ENCODE measurements at regions not wholly inside any gene's neighbourhood (a gene's known extent, or its start where the extent isn't known, plus 50 kb on each side); places are given as distances from the start of the nearest gene placed in this dataset.
"Not testable (repeated sequence)": the region's sequence is repeated elsewhere in the genome, so short reads cannot be mapped to it uniquely, and the experiment has no call there.

DNA sequence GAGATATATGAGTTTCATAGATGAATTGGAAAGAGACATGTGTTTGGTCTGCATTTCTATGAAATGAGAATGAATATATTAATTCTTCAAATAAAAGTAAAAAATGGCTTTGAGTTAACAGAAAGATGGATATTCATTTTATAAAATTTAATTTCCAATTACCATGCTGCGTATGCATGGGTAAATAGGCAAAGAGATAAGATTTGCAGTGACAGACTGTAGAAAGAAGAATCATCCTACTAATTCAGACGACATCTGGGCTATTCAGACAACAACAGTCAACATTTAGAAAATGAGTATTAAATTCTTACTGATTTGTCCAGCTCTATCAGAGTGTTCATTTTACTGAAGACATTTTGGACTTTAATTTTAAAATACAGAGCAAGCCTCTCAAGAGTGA lies 602.2 kb upstream of the NRSN1 start:
- DNase-seq = no peak

DNA sequence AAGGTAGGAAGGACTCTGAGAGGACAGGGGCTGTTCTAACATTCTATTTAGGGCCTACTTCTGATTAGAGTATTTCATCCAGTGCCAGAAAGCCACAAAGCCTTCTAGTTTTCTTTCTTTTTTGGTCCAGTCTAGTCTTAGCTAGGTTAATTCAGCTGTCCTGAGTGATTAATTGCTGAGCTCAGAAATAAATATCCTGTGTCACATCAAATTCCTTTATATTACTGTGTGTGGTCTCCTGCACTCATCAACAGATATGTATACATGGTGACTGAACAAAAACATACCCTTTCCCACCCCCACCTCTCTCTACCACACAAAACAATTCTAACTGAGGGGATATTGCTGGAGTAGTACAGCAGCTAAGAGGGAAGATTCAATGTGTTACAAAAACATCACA lies 601.5 kb upstream of the NRSN1 start:
- DNase-seq = no peak

GRCh38 chr6:23526526-23526925 lies 599.5 kb upstream of the NRSN1 start:
- no peak for DNase-seq

DNA sequence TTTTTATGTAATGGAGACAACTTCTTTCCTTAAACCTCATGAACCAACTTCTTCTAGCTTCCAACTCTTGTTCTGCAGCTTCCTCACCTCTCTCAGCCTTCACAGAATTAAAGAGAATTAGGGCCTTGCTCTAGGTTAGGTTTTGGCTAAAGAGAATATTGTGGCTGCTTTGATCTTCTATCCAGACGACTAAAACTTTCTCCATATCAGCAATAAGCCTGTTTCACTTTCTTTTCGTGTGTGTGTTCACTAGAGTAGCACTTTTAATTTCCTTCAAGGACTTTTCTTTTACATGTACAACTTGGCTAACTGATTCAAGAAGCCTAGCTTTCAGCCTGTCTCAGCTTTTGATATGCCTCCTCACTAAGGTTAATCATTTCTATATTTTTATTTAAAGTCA lies 596.1 kb upstream of the NRSN1 start:
- DNase-seq = no peak

DNA sequence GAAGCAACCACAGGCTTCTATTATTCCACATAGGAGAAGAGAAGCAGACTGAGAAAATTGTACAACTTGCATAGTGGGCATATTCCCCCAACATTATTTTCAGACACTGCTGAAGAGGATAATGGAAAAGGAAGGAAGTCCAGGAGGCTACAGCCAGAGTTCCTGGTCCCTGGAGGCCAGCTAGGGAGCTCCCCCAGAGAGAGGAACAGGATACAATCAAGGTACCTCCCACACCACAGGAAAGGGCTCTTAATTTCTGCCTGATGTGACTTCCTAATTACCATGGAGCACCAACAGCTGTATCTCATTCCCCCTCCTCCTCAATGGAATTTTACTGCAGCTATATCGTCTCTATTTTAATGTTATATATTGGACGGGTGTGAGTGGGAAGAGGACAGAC lies 594.3 kb upstream of the NRSN1 start:
- DNase-seq = no peak

DNA sequence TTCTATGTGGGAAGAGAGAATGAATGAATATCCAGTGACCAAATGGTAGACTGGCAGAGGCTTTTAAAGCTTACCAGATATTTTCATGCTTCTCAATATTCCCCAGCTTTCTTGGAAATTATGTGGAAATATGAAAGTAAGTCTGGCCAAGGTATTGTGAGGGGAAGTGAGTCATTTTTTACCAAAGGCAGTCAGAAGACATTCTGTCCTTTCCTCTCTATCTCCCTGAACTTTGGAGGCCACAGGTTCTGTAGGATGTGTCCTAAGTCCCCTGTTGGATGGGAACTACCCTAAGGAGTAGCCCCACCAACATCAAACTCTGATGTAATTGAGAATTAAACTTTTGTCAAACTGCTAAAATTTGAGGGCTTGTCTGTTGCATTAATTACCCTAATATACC lies 593.8 kb upstream of the NRSN1 start:
- no peak for DNase-seq

GRCh38 chr6:23533311-23533710 lies 592.7 kb upstream of the NRSN1 start:
- no peak for DNase-seq

DNA sequence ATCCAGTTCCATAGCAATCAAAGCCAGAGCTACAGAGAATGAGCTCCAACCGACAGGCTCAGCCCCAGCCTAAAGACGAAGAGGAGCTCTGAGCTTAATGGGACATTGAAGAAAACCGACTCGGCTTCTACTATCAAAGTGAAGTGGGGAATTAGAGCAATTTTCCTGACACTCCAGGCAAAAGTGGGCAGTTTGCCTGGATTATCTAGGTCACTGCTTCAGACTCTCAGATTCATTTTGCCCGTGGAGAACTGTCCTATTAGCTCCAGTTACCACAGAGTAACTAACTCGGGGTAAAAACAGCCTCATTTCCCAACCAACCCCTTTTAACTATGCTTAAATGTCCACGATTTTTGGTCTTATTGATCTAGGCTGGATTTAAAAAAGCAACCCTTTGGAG lies 592.1 kb upstream of the NRSN1 start:
- DNase-seq = peak in 2 of 14 donors; percentile 1 to 53

- no peak for DNase-seq
Observed at GRCh38 chr6:23534351-23534750, 591.7 kb upstream of the NRSN1 start.

GRCh38 chr6:23535101-23535500 lies 590.9 kb upstream of the NRSN1 start:
- DNase-seq = no peak

DNA sequence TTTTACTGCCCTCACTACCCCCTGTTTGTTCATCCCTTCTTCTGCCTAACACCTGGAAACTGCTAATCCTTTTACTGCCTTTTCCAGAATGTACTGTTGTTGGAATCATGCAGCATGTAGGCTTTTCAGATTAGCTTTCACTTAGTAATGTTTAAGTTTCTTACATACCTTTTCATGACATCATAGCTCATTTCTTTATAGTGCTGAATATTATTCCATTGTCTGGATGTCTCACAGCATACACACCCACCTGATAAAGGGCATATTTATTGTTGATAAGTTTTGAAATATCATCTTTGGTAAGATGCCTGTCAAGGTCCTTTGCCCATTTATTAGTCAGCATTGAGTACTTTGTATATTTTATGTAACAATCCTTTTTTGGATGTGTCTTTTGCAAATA lies 588.2 kb upstream of the NRSN1 start:
- DNase-seq = no peak

GRCh38 chr6:23547851-23548250 lies 578.2 kb upstream of the NRSN1 start:
- DNase-seq = no peak

GRCh38 chr6:23554953-23555352 lies 571.1 kb upstream of the NRSN1 start:
- not testable (repeated sequence) for DNase-seq

DNA sequence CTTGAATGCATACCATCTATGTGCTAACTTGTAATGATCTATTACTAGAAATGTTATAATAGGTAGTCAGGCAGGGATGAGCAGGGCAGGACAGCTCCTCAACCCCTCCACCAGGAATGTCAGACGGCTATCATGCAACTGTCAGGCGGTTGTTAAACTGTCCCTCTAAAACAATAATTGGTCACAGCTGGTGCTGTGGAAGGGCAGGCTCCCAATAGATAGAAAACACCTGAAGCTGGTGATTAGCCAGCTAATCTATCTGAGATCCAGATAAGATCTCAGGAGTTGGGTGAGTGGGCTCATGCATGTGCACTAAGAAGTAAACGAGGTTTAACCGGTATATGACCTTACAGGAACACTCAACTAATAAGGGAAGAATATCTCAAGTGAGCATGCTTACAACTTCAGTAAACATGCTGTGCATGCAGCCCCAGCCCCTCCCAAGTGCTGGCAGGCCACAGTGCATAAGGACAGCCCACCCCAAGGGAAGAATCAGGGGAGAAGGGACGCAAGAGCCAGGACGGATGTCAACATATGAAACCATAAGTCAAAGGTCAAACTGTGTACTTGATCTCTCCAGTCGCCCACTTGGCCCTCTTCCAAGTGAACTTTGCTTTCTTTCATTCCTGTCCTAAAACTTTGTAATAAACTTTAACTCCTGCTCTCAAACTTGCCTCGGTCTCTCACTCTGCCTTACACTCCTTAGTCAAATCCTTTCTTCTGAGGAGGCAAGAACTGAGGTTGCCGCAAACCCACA lies 566.2 kb upstream of the NRSN1 start:
- DNase-seq = no peak

GRCh38 chr6:23561732-23562131 lies 564.3 kb upstream of the NRSN1 start:
- no peak for DNase-seq

DNA sequence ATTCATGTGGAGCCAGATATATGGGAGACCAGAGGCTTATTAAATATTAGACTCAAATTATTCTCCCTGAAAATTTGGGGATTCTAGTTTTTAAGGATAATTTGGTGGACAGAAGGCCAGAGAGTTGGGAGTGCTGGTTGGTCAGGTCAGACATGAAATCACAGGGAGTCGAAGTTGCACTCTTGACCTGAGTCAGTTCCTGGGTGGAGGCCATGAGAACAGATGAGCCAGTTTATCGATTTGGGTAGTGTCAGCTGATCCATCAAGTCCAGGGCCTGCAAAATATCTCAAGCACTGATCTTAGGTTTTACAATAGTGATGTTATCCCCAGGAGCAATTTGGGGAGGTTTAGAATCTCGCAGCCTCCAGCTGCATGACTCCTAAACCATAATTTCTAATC lies 563.5 kb upstream of the NRSN1 start:
- no peak for DNase-seq

DNA sequence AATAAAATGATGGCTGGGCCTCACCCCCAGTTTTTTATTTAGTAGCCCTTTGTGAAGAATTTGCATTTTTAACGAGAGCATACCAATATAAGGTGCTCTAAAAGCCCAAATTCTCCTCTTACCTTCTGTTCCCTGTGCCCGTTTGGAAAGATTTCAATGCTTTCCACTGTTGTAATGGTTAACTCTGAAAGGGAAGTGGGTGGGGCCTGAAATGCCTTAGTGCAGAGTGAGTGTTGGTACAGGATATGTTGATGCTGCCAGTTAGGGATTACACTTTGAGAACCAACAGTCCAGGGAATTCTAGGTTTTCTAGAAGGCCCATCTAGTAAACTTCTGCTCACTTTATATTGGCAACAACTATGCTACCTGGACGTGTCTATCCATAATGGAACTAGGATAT lies 562.7 kb upstream of the NRSN1 start:
- DNase-seq = no peak

DNA sequence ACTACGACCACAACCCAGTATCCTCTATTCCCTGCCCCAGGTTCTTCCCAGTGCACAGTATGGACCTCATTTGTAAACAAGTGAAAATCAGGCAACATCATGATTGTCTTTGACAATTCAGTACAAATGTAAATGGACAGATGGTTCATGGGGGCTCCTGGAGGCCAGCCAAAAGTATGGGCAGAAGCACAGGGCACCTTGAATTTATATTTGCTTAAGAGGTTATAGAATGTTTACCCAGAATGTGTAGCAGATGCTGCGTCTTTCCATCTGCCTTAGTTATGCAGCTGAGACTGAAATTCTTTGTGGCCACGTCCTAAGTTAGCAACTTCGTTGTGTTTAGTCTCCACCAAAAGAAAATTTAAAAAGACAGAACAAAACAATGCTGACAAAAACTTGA lies 559.6 kb upstream of the NRSN1 start:
- no peak for DNase-seq

GRCh38 chr6:23568292-23568691 lies 557.7 kb upstream of the NRSN1 start:
- DNase-seq = no peak

DNA sequence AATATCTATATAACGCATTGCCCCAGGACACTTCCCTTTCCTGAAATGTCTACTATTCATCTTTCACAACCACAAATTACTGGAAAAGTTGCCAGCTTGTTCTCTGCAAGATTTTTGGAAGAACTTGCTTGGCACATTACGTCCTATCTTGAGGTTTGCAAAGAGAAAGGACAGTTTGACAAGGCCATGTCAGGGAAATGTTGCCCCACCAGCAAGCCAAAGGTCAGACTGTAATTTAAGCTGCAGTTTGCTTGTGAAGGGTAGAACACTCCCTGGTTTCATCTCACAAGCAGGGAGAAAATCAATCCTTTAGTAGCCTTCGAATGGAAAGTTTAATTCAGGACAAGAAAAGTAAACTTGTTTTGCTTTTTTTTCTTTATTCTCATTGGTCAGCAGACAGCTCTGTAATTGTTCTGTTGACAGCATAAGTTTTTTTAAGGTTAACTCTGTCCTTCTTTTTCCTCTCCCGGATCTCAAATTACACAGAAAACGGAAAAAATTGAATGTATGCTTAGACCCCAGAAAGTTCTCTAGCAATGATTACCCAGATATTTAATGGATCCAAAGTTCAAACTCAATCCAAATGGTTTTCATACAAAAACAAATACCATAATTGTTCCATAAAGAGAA lies 541.8 kb upstream of the NRSN1 start:
- DNase-seq = no peak

DNA sequence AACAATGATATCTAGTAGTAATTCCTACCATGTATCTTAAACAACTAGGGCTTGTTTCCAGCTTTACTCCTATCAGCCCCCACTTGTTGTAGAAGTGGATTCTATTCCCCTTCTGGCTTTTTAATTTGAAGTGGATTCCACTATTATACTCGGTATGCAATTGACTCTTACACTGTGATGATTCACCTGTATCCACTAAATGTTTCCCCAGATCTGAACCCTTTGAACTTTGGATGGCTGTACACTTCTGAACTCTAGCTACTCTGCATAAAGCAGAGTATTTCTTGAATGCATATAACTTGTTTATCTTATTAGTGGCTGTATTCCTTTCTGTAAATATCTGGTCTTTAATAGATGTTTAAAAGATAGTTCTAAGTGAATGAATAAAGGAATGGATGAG lies 538.4 kb upstream of the NRSN1 start:
- no peak for DNase-seq

DNA sequence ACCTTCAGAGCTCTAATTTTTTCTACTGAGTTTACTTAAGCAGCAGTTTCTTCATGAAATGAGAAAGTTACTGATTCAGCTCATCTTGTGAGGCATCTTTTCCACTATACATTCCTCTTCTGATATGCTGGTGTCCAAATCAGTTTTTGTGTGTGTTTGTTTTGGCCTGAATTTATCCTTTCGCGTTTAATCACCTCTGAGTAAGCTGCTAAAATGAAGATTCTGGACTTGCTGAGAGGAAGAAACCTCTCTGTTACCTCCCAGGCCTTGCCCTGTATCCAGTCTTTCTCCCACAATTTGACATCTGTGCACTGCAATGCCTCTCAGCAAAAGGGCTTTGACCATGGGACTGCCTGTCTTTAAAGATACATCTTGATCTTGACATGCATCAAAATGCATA lies 536.2 kb upstream of the NRSN1 start:
- DNase-seq = no peak

DNA sequence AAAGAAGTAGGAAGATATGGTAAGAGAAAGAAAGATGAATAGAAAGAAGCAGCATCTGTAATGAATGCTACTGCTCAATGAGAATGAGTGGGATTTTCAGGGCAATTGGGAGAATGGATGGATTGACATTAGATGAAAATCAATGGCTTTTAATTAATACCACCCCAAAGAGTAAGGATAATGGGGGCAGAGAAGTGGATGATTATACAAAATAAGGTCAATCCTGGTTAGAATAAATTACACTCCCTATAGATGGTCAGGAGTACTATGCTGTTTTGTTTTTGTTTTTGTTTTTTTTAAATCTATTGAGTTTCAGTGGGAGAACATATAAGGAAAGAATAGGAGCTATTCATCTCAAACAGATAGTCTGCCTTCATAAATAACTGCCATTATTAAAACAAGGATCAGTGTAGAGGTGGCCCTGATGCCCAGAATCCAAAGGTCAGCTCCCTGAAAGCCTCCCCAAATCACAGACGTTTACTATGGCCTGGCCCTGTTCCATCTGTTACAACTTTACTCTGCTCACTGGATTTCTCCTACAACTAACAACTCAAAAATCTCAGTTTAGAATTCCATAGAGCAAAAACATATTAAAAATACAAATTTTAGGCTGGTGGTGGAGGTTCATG lies 535.4 kb upstream of the NRSN1 start:
- no peak for DNase-seq

GRCh38 chr6:23591761-23592160 lies 534.3 kb upstream of the NRSN1 start:
- no peak for DNase-seq

Measured in C1 segment of cervical spinal cord (tissue), 14 donors.